ENCODE measurements at regions not wholly inside any gene's neighbourhood (a gene's known extent, or its start where the extent isn't known, plus 50 kb on each side); places are given as distances from the start of the nearest gene placed in this dataset.

DNA sequence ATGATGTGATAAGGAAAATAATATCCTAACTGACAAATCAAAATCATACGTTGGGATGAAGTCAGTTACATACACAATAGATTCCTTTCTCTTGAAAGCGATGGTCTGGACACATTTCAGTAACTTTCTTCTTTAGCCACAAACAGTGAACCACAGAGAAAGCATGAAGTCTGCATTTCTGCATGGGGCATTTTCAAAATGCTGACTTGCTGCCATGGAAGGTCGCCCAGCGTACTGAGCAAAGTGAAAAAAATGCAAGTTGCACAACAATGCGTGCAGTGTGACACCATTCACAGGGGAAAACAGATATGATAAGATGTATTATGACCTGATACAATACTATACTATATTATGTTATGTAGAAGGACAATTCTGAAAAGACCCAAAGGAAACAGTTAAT is 146.3 kb downstream of the SNX18 start:
- Histone ChIP-seq H3K9me3 (peaks cover 0 to 14% (median 4%) of the 10 kb centered on the region in 4 donors), H3K4me1 (peaks cover 0 to 14% (median 2%) of the 10 kb centered on the region in 4 donors), H3K36me3 (no peaks in the 10 kb centered on the region), H3K27me3 (no peaks in the 10 kb centered on the region), H3K4me3 (no peak overlapping the region), H3K27ac (peak overlapping the region in 1 of 5 donors; percentile 24)
- intact Hi-C loops (cut with DNase I; ENCODE audit: low total_unique reads): no loop called here
- peak in 2 of 3 donors; percentile 46 to 74 for TF ChIP-seq POLR2AphosphoS5 (IDR thresholded peaks at IDR 0.05)
- TF ChIP-seq, protein P1, sequence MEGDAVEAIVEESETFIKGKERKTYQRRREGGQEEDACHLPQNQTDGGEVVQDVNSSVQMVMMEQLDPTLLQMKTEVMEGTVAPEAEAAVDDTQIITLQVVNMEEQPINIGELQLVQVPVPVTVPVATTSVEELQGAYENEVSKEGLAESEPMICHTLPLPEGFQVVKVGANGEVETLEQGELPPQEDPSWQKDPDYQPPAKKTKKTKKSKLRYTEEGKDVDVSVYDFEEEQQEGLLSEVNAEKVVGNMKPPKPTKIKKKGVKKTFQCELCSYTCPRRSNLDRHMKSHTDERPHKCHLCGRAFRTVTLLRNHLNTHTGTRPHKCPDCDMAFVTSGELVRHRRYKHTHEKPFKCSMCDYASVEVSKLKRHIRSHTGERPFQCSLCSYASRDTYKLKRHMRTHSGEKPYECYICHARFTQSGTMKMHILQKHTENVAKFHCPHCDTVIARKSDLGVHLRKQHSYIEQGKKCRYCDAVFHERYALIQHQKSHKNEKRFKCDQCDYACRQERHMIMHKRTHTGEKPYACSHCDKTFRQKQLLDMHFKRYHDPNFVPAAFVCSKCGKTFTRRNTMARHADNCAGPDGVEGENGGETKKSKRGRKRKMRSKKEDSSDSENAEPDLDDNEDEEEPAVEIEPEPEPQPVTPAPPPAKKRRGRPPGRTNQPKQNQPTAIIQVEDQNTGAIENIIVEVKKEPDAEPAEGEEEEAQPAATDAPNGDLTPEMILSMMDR (IDR thresholded peaks at IDR 0.05): no peak
- DNase-seq: peak in 1 of 2 donors; percentile 48
- WGBS, 5 donors: 12 to 43% (median 38%) methylated on average over 5 of the region's 5 CpGs

DNA sequence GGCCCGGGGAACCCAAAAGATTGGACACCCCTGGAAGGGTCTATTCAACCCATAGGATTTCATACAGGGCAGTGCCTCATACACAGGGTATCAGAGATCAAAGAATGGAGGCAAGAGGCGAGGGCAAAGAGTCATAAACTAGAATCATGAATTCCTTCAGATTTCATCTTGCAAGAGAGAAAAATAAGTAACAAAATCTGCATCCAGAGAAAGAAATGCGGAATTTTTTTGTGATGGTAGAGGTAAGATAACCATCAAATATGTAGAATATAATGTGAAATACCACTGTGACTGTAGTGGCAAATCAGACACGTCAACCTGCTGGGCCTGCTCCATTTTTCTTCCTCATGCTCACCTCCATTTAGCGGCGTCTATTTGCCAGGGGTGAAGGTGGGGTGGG is 143.6 kb downstream of the SNX18 start:
- WGBS, 5 donors: 93 to 99% (median 96%) methylated on average over 6 of the region's 6 CpGs
- H3K27ac ChIP-seq: no peak overlapping the region
- no peaks in the 10 kb centered on the region for H3K36me3 ChIP-seq
- no peaks in the 10 kb centered on the region for H3K27me3 ChIP-seq
- DNase-seq: no peak
- H3K4me3 ChIP-seq: no peak overlapping the region
- TF ChIP-seq EP300 (IDR thresholded peaks at IDR 0.05): no peak
- TF ChIP-seq, protein P1 (IDR thresholded peaks at IDR 0.05): no peak
- no peak for TF ChIP-seq POLR2AphosphoS5 (IDR thresholded peaks at IDR 0.05)
- TF ChIP-seq POLR2A (IDR thresholded peaks at IDR 0.05): no peak
- intact Hi-C loops (cut with DNase I; ENCODE audit: low total_unique reads): no loop called here
- peaks cover 0 to 24% (median 14%) of the 10 kb centered on the region in 4 donors for H3K4me1 ChIP-seq
- no peaks in the 10 kb centered on the region for H3K9me3 ChIP-seq

DNA sequence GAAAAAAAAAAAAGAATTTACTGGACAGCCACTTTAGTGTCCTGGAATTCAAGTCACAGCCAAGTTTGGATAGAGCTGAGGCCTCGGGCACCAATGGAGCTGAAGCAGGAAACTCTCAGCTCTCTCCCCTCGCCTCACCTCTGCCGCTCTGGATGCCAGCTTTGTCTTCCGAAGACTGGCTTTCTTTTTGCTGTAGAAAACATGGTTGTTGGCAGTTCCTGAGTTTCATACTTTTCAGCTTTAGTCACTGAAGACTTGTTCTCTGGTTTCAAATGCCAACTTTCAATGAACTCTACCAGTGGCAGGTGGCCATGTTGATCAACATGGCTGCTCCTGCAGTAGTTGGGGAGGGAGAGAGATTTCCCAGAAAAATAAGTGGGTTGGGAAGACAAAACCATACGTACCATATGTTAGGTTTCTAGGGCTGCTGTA is 142.2 kb downstream of the SNX18 start:
- H3K4me1 ChIP-seq: peaks cover 0 to 36% (median 20%) of the 10 kb centered on the region in 4 donors
- H3K4me3 ChIP-seq: no peak overlapping the region
- intact Hi-C loops (cut with DNase I; ENCODE audit: low total_unique reads): no loop called here
- H3K36me3 ChIP-seq: no peaks in the 10 kb centered on the region
- DNase-seq: peak in 1 of 2 donors; percentile 13
- no peaks in the 10 kb centered on the region for H3K27me3 ChIP-seq
- 60 to 92% (median 80%) methylated on average over 5 of the region's 5 CpGs for WGBS, 5 donors
- H3K27ac ChIP-seq: peak overlapping the region in 1 of 5 donors; percentile 41
- H3K9me3 ChIP-seq: no peaks in the 10 kb centered on the region
- TF ChIP-seq, protein P1 (IDR thresholded peaks at IDR 0.05): no peak
- no peak for TF ChIP-seq POLR2AphosphoS5 (IDR thresholded peaks at IDR 0.05)
- TF ChIP-seq POLR2A (IDR thresholded peaks at IDR 0.05): no peak
- no peak for TF ChIP-seq EP300 (IDR thresholded peaks at IDR 0.05)

DNA sequence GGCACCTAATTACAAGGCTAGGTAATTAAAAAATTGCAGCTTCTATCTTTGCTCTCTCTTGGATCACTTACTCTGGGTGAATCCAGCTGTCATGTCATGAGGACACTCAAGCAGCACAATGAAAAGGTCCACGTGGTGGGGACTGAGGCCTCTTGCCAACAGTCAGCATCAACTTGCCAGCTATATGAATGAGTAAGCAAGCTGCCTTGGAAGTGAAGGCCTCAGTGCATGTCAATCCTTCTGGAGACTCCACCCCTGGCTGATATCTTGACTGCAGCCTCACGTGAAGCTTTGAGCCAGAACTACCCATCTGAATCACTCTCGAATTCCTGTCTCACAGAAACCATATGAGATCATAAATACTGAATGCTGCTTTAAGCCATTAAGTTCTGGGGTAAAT is 140.5 kb downstream of the SNX18 start:
- intact Hi-C loops (cut with DNase I; ENCODE audit: low total_unique reads): no loop called here
- DNase-seq: peak in 1 of 2 donors; percentile 21
- Histone ChIP-seq H3K4me3 (no peak overlapping the region), H3K9me3 (no peaks in the 10 kb centered on the region), H3K27me3 (no peaks in the 10 kb centered on the region), H3K4me1 (peaks cover 0 to 35% (median 19%) of the 10 kb centered on the region in 4 donors), H3K27ac (no peak overlapping the region), H3K36me3 (no peaks in the 10 kb centered on the region)
- WGBS, 5 donors: 54 to 68% (median 62%) methylated on average over 3 of the region's 3 CpGs
- TF ChIP-seq POLR2AphosphoS5 (IDR thresholded peaks at IDR 0.05) (no peak), EP300 (IDR thresholded peaks at IDR 0.05) (no peak), POLR2A (IDR thresholded peaks at IDR 0.05) (no peak)
- TF ChIP-seq, protein P1 (IDR thresholded peaks at IDR 0.05): no peak

All from stomach (tissue), 8 donors.